ENCODE measurements at regions not wholly inside any gene's neighbourhood (a gene's known extent, or its start where the extent isn't known, plus 50 kb on each side); places are given as distances from the start of the nearest gene placed in this dataset.

DNA sequence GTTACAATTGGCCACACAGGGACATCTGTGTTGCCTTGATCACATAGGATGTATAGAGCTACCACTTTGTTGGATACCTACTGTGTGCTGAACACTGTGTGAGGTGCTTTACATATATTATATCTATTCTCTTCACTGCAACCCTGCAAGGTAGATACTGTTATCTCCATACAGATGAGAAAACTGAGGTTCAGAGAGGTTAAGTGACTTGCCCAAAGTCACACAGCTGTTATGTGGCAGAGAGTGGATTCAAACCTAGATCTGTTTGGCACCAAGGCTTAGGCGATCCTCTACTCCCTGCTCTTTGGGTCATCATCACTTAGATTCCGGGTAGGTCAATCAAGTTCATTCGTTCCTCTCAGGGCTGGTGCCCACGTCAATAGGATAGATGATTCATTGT lies 260.5 kb upstream of the IRX3 start:
- Histone ChIP-seq H3K4me1 (ENCODE audit: control insufficient read depth, insufficient read depth, low read length) (no peaks in the 10 kb centered on the region), H3K36me3 (ENCODE audit: control insufficient read depth, insufficient read depth, low read length) (no peaks in the 10 kb centered on the region), H3K4me3 (ENCODE audit: low read depth in 2 of 2, low read length in 2 of 2) (no peak overlapping the region), H3K9me3 (ENCODE audit: control insufficient read depth, insufficient read depth, low read depth, low read length) (no peaks in the 10 kb centered on the region), H3K27me3 (ENCODE audit: control insufficient read depth, insufficient read depth, low read length) (peaks cover 12% of the 10 kb centered on the region), H3K27ac (ENCODE audit: low read length) (no peak overlapping the region)
- ATAC-seq (no peak), DNase-seq (ENCODE audit: low read depth, low spot score) (no peak)
- BruUV-seq (replicated peaks): no TSS peak
- CTCF ChIA-PET: no interaction called here
- POLR2A ChIA-PET: no interaction called here
- in situ Hi-C loops (cut with HindIII; ENCODE audit: low pct_unique_long_range_greater_than_20kb, low sequenced_read_pairs): no loop called here
- TF ChIP-seq, protein P1, sequence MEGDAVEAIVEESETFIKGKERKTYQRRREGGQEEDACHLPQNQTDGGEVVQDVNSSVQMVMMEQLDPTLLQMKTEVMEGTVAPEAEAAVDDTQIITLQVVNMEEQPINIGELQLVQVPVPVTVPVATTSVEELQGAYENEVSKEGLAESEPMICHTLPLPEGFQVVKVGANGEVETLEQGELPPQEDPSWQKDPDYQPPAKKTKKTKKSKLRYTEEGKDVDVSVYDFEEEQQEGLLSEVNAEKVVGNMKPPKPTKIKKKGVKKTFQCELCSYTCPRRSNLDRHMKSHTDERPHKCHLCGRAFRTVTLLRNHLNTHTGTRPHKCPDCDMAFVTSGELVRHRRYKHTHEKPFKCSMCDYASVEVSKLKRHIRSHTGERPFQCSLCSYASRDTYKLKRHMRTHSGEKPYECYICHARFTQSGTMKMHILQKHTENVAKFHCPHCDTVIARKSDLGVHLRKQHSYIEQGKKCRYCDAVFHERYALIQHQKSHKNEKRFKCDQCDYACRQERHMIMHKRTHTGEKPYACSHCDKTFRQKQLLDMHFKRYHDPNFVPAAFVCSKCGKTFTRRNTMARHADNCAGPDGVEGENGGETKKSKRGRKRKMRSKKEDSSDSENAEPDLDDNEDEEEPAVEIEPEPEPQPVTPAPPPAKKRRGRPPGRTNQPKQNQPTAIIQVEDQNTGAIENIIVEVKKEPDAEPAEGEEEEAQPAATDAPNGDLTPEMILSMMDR (IDR thresholded peaks at IDR 0.05): no peak
- TF ChIP-seq SIN3A (IDR thresholded peaks at IDR 0.05; ENCODE audit: borderline replicate concordance, insufficient read depth, low read depth, low read length): no peak
- TF ChIP-seq TCF7L2 (IDR thresholded peaks at IDR 0.05; ENCODE audit: low read depth, low read length): no peak
- TF ChIP-seq, protein P2, sequence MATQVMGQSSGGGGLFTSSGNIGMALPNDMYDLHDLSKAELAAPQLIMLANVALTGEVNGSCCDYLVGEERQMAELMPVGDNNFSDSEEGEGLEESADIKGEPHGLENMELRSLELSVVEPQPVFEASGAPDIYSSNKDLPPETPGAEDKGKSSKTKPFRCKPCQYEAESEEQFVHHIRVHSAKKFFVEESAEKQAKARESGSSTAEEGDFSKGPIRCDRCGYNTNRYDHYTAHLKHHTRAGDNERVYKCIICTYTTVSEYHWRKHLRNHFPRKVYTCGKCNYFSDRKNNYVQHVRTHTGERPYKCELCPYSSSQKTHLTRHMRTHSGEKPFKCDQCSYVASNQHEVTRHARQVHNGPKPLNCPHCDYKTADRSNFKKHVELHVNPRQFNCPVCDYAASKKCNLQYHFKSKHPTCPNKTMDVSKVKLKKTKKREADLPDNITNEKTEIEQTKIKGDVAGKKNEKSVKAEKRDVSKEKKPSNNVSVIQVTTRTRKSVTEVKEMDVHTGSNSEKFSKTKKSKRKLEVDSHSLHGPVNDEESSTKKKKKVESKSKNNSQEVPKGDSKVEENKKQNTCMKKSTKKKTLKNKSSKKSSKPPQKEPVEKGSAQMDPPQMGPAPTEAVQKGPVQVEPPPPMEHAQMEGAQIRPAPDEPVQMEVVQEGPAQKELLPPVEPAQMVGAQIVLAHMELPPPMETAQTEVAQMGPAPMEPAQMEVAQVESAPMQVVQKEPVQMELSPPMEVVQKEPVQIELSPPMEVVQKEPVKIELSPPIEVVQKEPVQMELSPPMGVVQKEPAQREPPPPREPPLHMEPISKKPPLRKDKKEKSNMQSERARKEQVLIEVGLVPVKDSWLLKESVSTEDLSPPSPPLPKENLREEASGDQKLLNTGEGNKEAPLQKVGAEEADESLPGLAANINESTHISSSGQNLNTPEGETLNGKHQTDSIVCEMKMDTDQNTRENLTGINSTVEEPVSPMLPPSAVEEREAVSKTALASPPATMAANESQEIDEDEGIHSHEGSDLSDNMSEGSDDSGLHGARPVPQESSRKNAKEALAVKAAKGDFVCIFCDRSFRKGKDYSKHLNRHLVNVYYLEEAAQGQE (IDR thresholded peaks at IDR 0.05; ENCODE audit: insufficient read depth in 1 of 2, low read depth in 2 of 2, low read length in 1 of 2): no peak
- intact Hi-C loops (cut with micrococcal nuclease; ENCODE audit: unreplicated experiment): no loop called here

DNA sequence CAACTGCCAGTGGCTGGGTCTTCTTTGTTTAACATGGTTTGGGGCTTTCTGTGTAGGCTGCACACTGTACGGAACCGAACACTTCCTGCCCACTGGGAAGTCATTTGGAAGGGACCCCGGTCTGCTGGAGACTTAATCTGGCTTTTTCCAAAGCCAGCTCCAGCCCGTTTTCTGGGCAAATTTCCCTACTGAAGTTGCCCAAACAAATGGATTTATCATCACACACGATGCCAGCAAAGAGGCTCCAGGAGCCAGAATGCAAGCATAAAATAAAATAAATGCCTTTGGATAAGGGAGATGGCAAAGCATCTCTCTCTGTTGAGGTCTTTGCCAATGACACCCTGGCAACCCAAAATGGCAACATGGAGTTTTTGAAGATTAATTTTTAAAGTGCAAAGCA lies 259.9 kb upstream of the IRX3 start:
- Histone ChIP-seq H3K9me3 (ENCODE audit: control insufficient read depth, insufficient read depth, low read depth, low read length) (no peaks in the 10 kb centered on the region), H3K27me3 (ENCODE audit: control insufficient read depth, insufficient read depth, low read length) (peaks cover 12% of the 10 kb centered on the region), H3K4me3 (ENCODE audit: low read depth in 2 of 2, low read length in 2 of 2) (no peak overlapping the region), H3K36me3 (ENCODE audit: control insufficient read depth, insufficient read depth, low read length) (no peaks in the 10 kb centered on the region), H3K4me1 (ENCODE audit: control insufficient read depth, insufficient read depth, low read length) (no peaks in the 10 kb centered on the region), H3K27ac (ENCODE audit: low read length) (no peak overlapping the region)
- intact Hi-C loops (cut with micrococcal nuclease; ENCODE audit: unreplicated experiment) (no loop called here), in situ Hi-C loops (cut with HindIII; ENCODE audit: low pct_unique_long_range_greater_than_20kb, low sequenced_read_pairs) (no loop called here)
- ChIA-PET CTCF (no interaction called here), POLR2A (no interaction called here)
- ATAC-seq: no peak
- DNase-seq (ENCODE audit: low read depth, low spot score): no peak
- TF ChIP-seq TCF7L2 (IDR thresholded peaks at IDR 0.05; ENCODE audit: low read depth, low read length): no peak
- TF ChIP-seq, protein P2 (IDR thresholded peaks at IDR 0.05; ENCODE audit: insufficient read depth in 1 of 2, low read depth in 2 of 2, low read length in 1 of 2): no peak
- TF ChIP-seq POLR2AphosphoS5 (IDR thresholded peaks at IDR 0.05; ENCODE audit: low read depth, low read length): no peak
- TF ChIP-seq, protein P1 (IDR thresholded peaks at IDR 0.05): no peak
- TF ChIP-seq SIN3A (IDR thresholded peaks at IDR 0.05; ENCODE audit: borderline replicate concordance, insufficient read depth, low read depth, low read length): no peak
- no TSS peak for BruUV-seq (replicated peaks)
